ENCODE measurements at regions not wholly inside any gene's neighbourhood (a gene's known extent, or its start where the extent isn't known, plus 50 kb on each side); places are given as distances from the start of the nearest gene placed in this dataset.

DNA sequence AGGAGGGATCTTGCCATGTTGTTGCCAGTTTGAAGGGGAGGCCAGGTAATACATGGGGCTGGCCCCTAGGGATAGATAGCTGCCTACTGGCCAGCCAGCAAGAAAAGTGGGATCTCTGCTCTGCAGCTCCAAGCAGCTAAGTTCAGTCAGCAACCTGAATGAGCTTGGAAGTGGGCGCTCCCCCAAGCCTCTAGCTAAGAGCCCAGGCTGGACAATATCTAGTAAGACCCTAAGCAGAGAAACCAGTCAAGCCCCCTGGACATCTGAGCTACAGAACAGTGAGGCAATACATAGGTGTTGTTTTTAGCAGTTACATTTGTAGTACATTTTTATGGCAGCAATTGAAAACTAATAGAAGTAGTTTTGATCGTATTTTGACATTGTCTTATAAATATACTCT, 409.8 kb upstream of the SMIM21 start:
- Histone ChIP-seq H3K4me3 (no peak overlapping the region), H3K36me3 (no peaks in the 10 kb centered on the region), H3K9me3 (no peaks in the 10 kb centered on the region), H3K4me1 (no peaks in the 10 kb centered on the region), H3K27ac (no peak overlapping the region), H3K27me3 (no peaks in the 10 kb centered on the region)
- DNase-seq (no peak), ATAC-seq (no peak)
- intact Hi-C loops (cut with DNase I; ENCODE audit: low total_unique reads) (no loop called here), in situ Hi-C loops (cut with MboI; ENCODE audit: low sequenced_read_pairs in 4 of 4) (no loop called here)
- TF ChIP-seq, protein P1, sequence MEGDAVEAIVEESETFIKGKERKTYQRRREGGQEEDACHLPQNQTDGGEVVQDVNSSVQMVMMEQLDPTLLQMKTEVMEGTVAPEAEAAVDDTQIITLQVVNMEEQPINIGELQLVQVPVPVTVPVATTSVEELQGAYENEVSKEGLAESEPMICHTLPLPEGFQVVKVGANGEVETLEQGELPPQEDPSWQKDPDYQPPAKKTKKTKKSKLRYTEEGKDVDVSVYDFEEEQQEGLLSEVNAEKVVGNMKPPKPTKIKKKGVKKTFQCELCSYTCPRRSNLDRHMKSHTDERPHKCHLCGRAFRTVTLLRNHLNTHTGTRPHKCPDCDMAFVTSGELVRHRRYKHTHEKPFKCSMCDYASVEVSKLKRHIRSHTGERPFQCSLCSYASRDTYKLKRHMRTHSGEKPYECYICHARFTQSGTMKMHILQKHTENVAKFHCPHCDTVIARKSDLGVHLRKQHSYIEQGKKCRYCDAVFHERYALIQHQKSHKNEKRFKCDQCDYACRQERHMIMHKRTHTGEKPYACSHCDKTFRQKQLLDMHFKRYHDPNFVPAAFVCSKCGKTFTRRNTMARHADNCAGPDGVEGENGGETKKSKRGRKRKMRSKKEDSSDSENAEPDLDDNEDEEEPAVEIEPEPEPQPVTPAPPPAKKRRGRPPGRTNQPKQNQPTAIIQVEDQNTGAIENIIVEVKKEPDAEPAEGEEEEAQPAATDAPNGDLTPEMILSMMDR (IDR thresholded peaks at IDR 0.05 in 4 of 5, conservative IDR thresholded peaks at IDR 0.05 in 1 of 5): no peak
- no peak for TF ChIP-seq POLR2A (IDR thresholded peaks at IDR 0.05)

DNA sequence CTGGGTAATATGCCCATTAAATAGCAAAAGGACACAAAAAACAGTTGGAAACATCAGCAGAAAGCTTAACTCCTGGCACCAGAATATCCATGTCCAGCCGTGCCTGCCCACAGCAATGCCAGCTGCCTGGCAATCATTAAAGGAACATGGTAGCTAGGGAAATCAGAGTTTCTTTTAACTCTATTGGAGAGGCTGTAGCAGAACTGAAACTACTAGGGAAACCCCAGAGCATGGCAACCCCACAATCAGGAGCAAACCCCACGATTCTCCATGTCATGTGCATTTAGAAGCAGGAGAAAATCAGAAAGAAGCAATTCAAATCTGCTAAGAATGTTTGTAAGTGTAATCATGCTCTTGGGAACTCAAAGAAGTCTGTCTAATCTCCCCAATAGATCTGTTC, 409.0 kb upstream of the SMIM21 start:
- H3K27ac ChIP-seq: no peak overlapping the region
- no peaks in the 10 kb centered on the region for H3K4me1 ChIP-seq
- H3K9me3 ChIP-seq: no peaks in the 10 kb centered on the region
- intact Hi-C loops (cut with DNase I; ENCODE audit: low total_unique reads) (no loop called here), in situ Hi-C loops (cut with MboI; ENCODE audit: low sequenced_read_pairs in 4 of 4) (no loop called here)
- H3K27me3 ChIP-seq: no peaks in the 10 kb centered on the region
- no peak for DNase-seq
- no peak for ATAC-seq
- no peaks in the 10 kb centered on the region for H3K36me3 ChIP-seq
- TF ChIP-seq POLR2A (IDR thresholded peaks at IDR 0.05): no peak
- TF ChIP-seq, protein P1 (IDR thresholded peaks at IDR 0.05 in 4 of 5, conservative IDR thresholded peaks at IDR 0.05 in 1 of 5): no peak
- no peak overlapping the region for H3K4me3 ChIP-seq

DNA sequence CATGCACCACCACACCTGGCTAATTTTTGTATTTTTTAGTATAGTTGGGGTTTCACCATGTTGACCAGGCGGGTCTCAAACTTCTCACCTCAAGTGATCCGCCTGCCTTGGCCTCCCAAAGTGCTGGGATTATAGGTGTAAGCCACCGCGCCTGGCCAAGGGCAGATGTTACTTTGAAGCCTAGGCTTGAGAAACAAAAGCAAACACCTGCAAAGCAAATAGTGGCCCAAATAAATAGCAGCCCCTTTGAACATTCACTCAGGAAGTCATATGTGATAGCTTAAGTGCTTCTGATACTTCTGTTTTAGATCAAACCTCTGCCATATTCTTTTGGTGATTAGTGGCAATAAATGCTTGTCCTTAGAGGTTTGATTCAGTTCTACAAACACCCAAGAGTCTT, 404.5 kb upstream of the SMIM21 start:
- Histone ChIP-seq H3K36me3 (no peaks in the 10 kb centered on the region), H3K27ac (no peak overlapping the region), H3K9me3 (no peaks in the 10 kb centered on the region), H3K4me1 (no peaks in the 10 kb centered on the region), H3K4me3 (no peak overlapping the region), H3K27me3 (no peaks in the 10 kb centered on the region)
- TF ChIP-seq POLR2A (IDR thresholded peaks at IDR 0.05): no peak
- TF ChIP-seq, protein P1 (IDR thresholded peaks at IDR 0.05 in 4 of 5, conservative IDR thresholded peaks at IDR 0.05 in 1 of 5): no peak
- DNase-seq: no peak
- intact Hi-C loops (cut with DNase I; ENCODE audit: low total_unique reads) (no loop called here), in situ Hi-C loops (cut with MboI; ENCODE audit: low sequenced_read_pairs in 4 of 4) (no loop called here)
- no peak for ATAC-seq

DNA sequence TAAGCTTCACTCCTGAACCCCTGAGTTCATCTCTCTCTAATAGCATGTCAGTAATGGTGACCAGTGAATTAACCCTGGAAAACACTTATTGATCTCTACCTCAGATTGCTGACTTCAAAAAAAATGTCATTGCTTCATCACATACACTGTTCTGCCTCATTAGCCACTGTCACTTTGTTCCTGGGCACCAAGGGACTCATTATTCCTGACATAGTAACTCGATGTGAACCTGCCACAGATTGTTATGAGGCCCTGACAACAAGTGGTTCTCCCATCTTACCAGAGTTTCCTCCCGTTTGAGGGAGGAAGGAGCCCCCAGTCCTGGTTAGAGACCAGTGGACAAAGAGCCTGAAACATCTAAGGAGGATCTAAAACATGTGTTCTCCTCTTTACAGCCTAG, 403.3 kb upstream of the SMIM21 start:
- intact Hi-C loops (cut with DNase I; ENCODE audit: low total_unique reads) (no loop called here), in situ Hi-C loops (cut with MboI; ENCODE audit: low sequenced_read_pairs in 4 of 4) (no loop called here)
- Histone ChIP-seq H3K27ac (no peak overlapping the region), H3K9me3 (no peaks in the 10 kb centered on the region), H3K4me3 (no peak overlapping the region), H3K27me3 (no peaks in the 10 kb centered on the region), H3K4me1 (no peaks in the 10 kb centered on the region), H3K36me3 (no peaks in the 10 kb centered on the region)
- no peak for DNase-seq
- TF ChIP-seq, protein P1 (IDR thresholded peaks at IDR 0.05 in 4 of 5, conservative IDR thresholded peaks at IDR 0.05 in 1 of 5): no peak
- no peak for TF ChIP-seq POLR2A (IDR thresholded peaks at IDR 0.05)
- no peak for ATAC-seq

DNA sequence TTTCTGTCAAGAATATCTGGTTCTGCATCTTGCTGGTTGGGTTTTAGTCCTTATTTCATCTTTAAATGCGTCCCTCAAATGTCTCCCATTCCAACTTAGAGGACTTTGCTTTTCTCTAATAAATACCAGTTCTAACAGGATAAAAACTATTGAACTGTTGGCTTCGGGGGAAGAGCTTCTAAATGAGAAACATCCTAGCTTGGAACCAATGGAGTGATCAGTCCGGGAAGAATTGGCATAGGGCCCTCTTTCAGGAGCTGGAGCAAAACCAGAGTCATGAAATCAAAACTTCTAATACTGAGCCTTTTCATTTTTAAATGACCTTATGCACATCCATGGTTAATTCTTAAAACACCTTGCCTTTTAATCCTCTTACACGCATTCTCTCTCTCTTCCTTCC, 401.6 kb upstream of the SMIM21 start:
- DNase-seq: no peak
- Histone ChIP-seq H3K4me3 (no peak overlapping the region), H3K27me3 (no peaks in the 10 kb centered on the region), H3K4me1 (no peaks in the 10 kb centered on the region), H3K36me3 (no peaks in the 10 kb centered on the region), H3K27ac (no peak overlapping the region), H3K9me3 (no peaks in the 10 kb centered on the region)
- TF ChIP-seq, protein P1 (IDR thresholded peaks at IDR 0.05 in 4 of 5, conservative IDR thresholded peaks at IDR 0.05 in 1 of 5): no peak
- no peak for TF ChIP-seq POLR2A (IDR thresholded peaks at IDR 0.05)
- intact Hi-C loops (cut with DNase I; ENCODE audit: low total_unique reads) (no loop called here), in situ Hi-C loops (cut with MboI; ENCODE audit: low sequenced_read_pairs in 4 of 4) (no loop called here)
- ATAC-seq: no peak
